HFFc6 (cell line): ENCODE measurements at regions not wholly inside any gene's neighbourhood (a gene's known extent, or its start where the extent isn't known, plus 50 kb on each side); places are given as distances from the start of the nearest gene placed in this dataset.
"Not testable (repeated sequence)": the region's sequence is repeated elsewhere in the genome, so short reads cannot be mapped to it uniquely, and the experiment has no call there.

Experiments
- DNase-seq: peaks from one replicate; pipeline ENCODE4 v3.0.0-alpha.2; 2018
- H3K27ac Mint-ChIP-seq: 2 replicates; pipeline ENCODE4 v1.8.0; 2020; ENCODE audit warnings: mild to moderate bottlenecking, mixed read lengths
- H3K27me3 Mint-ChIP-seq: 2 replicates; pipeline ENCODE4 v1.8.0; 2021; ENCODE audit warnings: mild to moderate bottlenecking, moderate library complexity, mixed read lengths; ENCODE audit not compliant: insufficient read depth
- H3K36me3 Mint-ChIP-seq: 2 replicates; pipeline ENCODE4 v1.8.0; 2021; ENCODE audit warnings: low read depth, mixed read lengths
- H3K4me1 Mint-ChIP-seq: 2 replicates; pipeline ENCODE4 v1.8.0; 2020; ENCODE audit warnings: low read depth, mixed read lengths
- H3K4me3 Mint-ChIP-seq: 2 replicates; pipeline ENCODE4 v1.8.0; 2020; ENCODE audit warnings: mild to moderate bottlenecking, moderate library complexity, mixed read lengths
- H3K9me3 Mint-ChIP-seq: 2 replicates; pipeline ENCODE4 v1.8.0; 2020; ENCODE audit warnings: mild to moderate bottlenecking, mixed read lengths
- CTCF ChIP-seq: fragments of 200-600 bp; sonication (generic); IDR thresholded peaks from 2 replicates; pipeline ENCODE4 v1.5.0; 2021; ENCODE audit warnings: antibody characterized with exemption, mild to moderate bottlenecking

DNA sequence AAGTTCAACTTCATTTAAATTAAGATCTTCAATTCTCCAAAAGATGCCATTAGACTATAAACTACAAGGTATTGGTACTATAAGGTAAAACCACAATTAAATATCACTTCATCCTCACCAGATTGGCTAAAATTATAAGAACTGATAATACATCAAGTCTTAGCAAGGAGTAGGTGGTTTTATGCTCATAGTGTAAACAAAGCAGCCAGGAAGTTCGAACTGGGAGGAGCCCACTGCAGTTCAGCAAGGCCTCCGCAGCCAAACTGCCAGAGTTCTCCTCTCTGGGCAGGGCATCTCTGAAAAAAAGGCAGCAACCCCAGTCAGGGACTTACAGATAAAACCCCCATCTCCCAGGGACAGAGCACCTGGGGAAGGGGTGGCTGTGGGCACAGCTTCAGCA, 91.6 kb upstream of the SETMAR start:
- H3K4me1 Mint-ChIP-seq = no peaks in the 10 kb centered on the region
- H3K27me3 Mint-ChIP-seq = no peaks in the 10 kb centered on the region
- H3K36me3 Mint-ChIP-seq = no peaks in the 10 kb centered on the region; the same call in 1 of the 2 replicates
- H3K9me3 Mint-ChIP-seq = peaks cover 67% of the 10 kb centered on the region
- H3K27ac Mint-ChIP-seq = no peak overlapping the region
- no peak for DNase-seq
- no peak overlapping the region for H3K4me3 Mint-ChIP-seq
- TF ChIP-seq CTCF = no peak

DNA sequence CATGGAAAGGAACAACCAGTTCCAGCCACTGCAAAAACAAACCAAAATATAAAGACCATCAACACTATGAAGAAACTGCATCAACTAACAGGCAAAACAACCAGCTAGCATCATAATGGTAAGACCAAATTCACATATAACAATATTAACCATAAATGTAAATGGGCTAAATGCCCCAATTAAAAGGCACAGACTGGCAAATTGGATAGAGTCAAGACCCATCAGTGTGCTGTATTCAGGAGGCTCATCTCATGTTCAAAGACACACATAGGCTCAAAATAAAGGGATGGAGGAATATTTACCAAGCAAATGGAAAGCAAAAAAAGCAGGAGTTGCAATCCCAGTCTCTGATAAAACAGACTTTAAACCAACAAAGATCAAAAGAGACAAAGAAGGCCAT, 89.7 kb upstream of the SETMAR start:
- peaks cover 62% of the 10 kb centered on the region for H3K9me3 Mint-ChIP-seq
- not testable (repeated sequence) for DNase-seq

DNA sequence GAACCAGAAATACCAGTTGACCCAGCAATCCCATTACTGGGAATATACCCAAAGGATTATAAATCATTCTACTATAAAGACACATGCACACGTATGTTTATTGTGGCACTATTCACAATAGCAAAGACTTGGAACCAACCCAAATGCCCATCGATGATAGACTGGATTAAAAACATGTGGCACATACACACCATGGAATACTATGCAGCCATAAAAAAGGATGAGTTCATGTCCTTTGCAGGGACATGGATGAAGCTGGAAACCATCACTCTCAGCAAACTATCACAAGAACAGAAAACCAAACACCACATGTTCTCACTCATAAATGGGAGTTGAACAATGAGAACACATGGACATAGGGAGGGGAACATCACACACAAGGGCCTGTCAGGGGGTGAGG, 86.2 kb upstream of the SETMAR start:
- H3K4me3 Mint-ChIP-seq, H3K4me1 Mint-ChIP-seq, H3K27me3 Mint-ChIP-seq, H3K27ac Mint-ChIP-seq, DNase-seq, H3K36me3 Mint-ChIP-seq: not testable (repeated sequence)
- peaks cover 59% of the 10 kb centered on the region for H3K9me3 Mint-ChIP-seq

More for the DNA sequence above, 89.7 kb upstream of the SETMAR start:
- H3K4me3 Mint-ChIP-seq, H3K4me1 Mint-ChIP-seq, H3K36me3 Mint-ChIP-seq, H3K27me3 Mint-ChIP-seq, H3K27ac Mint-ChIP-seq: not testable (repeated sequence)

- no peak overlapping the region for H3K27ac Mint-ChIP-seq
- no peak for TF ChIP-seq CTCF
- H3K4me3 Mint-ChIP-seq = no peak overlapping the region
- no peaks in the 10 kb centered on the region for H3K4me1 Mint-ChIP-seq
- no peak for DNase-seq
- no peaks in the 10 kb centered on the region for H3K36me3 Mint-ChIP-seq
- H3K27me3 Mint-ChIP-seq = no peaks in the 10 kb centered on the region
- peaks cover 51% of the 10 kb centered on the region for H3K9me3 Mint-ChIP-seq
Observed at GRCh38 chr3:4218456-4219226, 84.5 kb upstream of the SETMAR start.

DNA sequence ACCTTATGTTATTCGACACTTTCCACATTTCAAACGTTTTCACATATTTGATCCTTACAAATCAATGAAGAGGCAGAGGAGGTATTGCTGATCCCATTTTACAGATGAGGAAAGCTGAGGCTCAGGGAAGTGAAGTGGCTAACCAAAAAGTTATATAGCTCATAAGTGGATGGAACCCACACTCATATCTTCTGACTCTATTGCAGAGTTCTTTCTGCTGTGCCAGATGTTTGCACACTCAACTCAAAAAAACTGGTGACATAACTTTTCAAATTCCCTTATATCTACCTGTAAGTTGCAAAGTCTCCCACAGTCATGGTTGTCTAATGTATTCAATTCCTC, 84.0 kb upstream of the SETMAR start:
- DNase-seq = no peak
- H3K27ac Mint-ChIP-seq = no peak overlapping the region
- TF ChIP-seq CTCF = no peak
- no peaks in the 10 kb centered on the region for H3K27me3 Mint-ChIP-seq
- H3K36me3 Mint-ChIP-seq = no peaks in the 10 kb centered on the region
- peaks cover 46% of the 10 kb centered on the region for H3K9me3 Mint-ChIP-seq
- no peaks in the 10 kb centered on the region for H3K4me1 Mint-ChIP-seq
- H3K4me3 Mint-ChIP-seq = no peak overlapping the region

DNA sequence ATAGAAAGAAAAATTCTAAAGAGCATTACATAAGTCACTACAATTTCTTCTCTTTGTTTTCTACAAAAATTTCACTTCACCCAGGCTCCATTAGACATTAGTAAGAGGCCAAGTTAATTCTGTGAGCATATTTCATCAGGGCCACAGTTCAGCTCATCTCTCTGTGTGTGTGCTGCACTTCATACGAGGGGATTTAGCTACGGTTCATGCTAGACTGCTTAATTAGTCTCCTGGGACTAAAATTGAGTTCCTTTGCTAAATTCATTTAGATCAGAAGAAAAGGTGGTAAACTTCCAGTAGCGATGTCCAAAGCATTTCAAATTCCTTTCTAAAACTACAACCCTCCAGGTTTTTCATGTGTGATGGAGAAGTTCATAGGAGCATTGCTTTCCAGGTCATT, 83.1 kb upstream of the SETMAR start:
- no peaks in the 10 kb centered on the region for H3K27me3 Mint-ChIP-seq
- TF ChIP-seq CTCF = no peak
- H3K27ac Mint-ChIP-seq = no peak overlapping the region

More for the DNA sequence above, 83.1 kb upstream of the SETMAR start:
- Mint-ChIP-seq H3K9me3 (peaks cover 47% of the 10 kb centered on the region), H3K36me3 (no peaks in the 10 kb centered on the region), H3K4me1 (no peaks in the 10 kb centered on the region), H3K4me3 (no peak overlapping the region)
- no peak for DNase-seq
